ENCODE measurements at regions not wholly inside any gene's neighbourhood (a gene's known extent, or its start where the extent isn't known, plus 50 kb on each side); places are given as distances from the start of the nearest gene placed in this dataset.

GRCh38 chr1:90782046-90782445, 64.9 kb upstream of the BARHL2 start:
- no peak for TF ChIP-seq SIN3A (IDR thresholded peaks at IDR 0.05; ENCODE audit: borderline replicate concordance, insufficient read depth, low read depth, low read length)
- TF ChIP-seq, protein P1, sequence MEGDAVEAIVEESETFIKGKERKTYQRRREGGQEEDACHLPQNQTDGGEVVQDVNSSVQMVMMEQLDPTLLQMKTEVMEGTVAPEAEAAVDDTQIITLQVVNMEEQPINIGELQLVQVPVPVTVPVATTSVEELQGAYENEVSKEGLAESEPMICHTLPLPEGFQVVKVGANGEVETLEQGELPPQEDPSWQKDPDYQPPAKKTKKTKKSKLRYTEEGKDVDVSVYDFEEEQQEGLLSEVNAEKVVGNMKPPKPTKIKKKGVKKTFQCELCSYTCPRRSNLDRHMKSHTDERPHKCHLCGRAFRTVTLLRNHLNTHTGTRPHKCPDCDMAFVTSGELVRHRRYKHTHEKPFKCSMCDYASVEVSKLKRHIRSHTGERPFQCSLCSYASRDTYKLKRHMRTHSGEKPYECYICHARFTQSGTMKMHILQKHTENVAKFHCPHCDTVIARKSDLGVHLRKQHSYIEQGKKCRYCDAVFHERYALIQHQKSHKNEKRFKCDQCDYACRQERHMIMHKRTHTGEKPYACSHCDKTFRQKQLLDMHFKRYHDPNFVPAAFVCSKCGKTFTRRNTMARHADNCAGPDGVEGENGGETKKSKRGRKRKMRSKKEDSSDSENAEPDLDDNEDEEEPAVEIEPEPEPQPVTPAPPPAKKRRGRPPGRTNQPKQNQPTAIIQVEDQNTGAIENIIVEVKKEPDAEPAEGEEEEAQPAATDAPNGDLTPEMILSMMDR (IDR thresholded peaks at IDR 0.05) = no peak
- TF ChIP-seq REST (IDR thresholded peaks at IDR 0.05; ENCODE audit: insufficient read depth in 1 of 2, low read depth in 2 of 2, low read length in 1 of 2) = no peak
- TF ChIP-seq POLR2AphosphoS5 (IDR thresholded peaks at IDR 0.05; ENCODE audit: low read depth, low read length) = no peak
- TF ChIP-seq TCF7L2 (IDR thresholded peaks at IDR 0.05; ENCODE audit: low read depth, low read length) = no peak
